ENCODE measurements at regions not wholly inside any gene's neighbourhood (a gene's known extent, or its start where the extent isn't known, plus 50 kb on each side); places are given as distances from the start of the nearest gene placed in this dataset.

- no peak for DNase-seq
These were observed 238.4 kb downstream of the PLPP3 start for GRCh38 chr1:56340977-56341376.

- DNase-seq: no peak
These were observed 239.4 kb downstream of the PLPP3 start for GRCh38 chr1:56339786-56340465.

- no peak for DNase-seq
These were observed 240.3 kb downstream of the PLPP3 start for GRCh38 chr1:56339093-56339492.

GRCh38 chr1:56336982-56337381, 242.4 kb downstream of the PLPP3 start:
- no peak for DNase-seq

- DNase-seq: no peak
These were observed 244.0 kb downstream of the PLPP3 start for GRCh38 chr1:56335394-56335793.

GRCh38 chr1:56334047-56334446, 245.3 kb downstream of the PLPP3 start:
- no peak for DNase-seq

GRCh38 chr1:56333461-56333860, 245.9 kb downstream of the PLPP3 start:
- DNase-seq: no peak

GRCh38 chr1:56331892-56332567, 247.3 kb downstream of the PLPP3 start:
- no peak for DNase-seq

- no peak for DNase-seq
These were observed 248.0 kb downstream of the PLPP3 start for GRCh38 chr1:56331207-56331891.

GRCh38 chr1:56330391-56331026, 248.9 kb downstream of the PLPP3 start:
- DNase-seq: no peak

GRCh38 chr1:56329970-56330369, 249.4 kb downstream of the PLPP3 start:
- no peak for DNase-seq

GRCh38 chr1:56327195-56327594, 252.2 kb downstream of the PLPP3 start:
- DNase-seq: no peak

- DNase-seq: no peak
These were observed 253.3 kb downstream of the PLPP3 start for GRCh38 chr1:56326056-56326455.

- DNase-seq: no peak
These were observed 254.9 kb downstream of the PLPP3 start for GRCh38 chr1:56324504-56324903.

GRCh38 chr1:56322211-56322610, 257.2 kb downstream of the PLPP3 start:
- DNase-seq: no peak

GRCh38 chr1:56321150-56321490, 258.2 kb downstream of the PLPP3 start:
- no peak for DNase-seq

- DNase-seq: no peak
These were observed 258.8 kb downstream of the PLPP3 start for GRCh38 chr1:56320464-56321149.

- no peak for DNase-seq
These were observed 261.6 kb downstream of the PLPP3 start for GRCh38 chr1:56317722-56318121.

- DNase-seq: no peak
These were observed 263.9 kb downstream of the PLPP3 start for GRCh38 chr1:56315293-56315942.

GRCh38 chr1:56313560-56313959, 265.8 kb downstream of the PLPP3 start:
- DNase-seq: no peak

GRCh38 chr1:56311766-56312165, 267.6 kb downstream of the PLPP3 start:
- no peak for DNase-seq

- DNase-seq: no peak
These were observed 268.4 kb downstream of the PLPP3 start for GRCh38 chr1:56310945-56311344.

- no peak for DNase-seq
These were observed 270.3 kb downstream of the PLPP3 start for GRCh38 chr1:56309065-56309464.

Measured in cerebellar nuclear complex (tissue), 1 donor.